ENCODE measurements at regions not wholly inside any gene's neighbourhood (a gene's known extent, or its start where the extent isn't known, plus 50 kb on each side); places are given as distances from the start of the nearest gene placed in this dataset.

DNA sequence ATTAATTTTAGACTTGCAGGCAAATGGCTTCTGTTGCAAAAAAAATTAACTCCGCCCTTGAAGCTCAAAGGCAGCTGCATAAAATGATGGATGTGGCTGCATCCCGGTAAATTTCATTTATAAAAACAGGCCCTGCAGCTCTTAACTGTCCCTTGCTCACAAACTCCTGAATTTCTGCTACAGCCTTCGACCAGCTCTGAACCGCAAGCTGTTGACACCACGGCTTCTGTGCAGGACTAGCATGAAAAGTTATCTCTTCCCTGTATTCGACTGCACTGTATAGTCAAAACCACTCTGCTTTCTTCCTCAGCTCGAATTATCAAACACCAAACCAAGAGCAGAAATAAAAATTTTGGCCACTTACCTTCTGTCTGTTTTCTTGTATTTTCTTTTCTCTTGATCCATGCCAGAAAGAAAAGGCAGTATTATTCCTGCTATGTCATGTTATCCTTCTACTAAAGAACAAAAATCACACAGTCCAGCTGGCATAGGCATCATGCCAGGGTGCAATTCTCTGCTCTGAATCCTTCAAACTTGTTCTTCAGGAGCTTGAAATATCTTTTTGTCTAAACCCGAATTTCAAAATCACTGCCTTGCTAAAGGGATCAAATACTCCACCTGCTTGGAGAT, 195.5 kb upstream of the NCAM2 start:
- no peak for DNase-seq
- H3K4me3 ChIP-seq (ENCODE audit: low read length), result no peak overlapping the region
- H4K20me1 ChIP-seq (ENCODE audit: insufficient read depth, low read length), result no peaks in the 10 kb centered on the region
- no peak overlapping the region for H3K27ac ChIP-seq (ENCODE audit: low read length)
- H3K9ac ChIP-seq (ENCODE audit: low read length), result no peak overlapping the region
- TF ChIP-seq EZH2 (optimal IDR thresholded peaks at IDR 0.05; ENCODE audit: low read depth, low read length) (no peak), EZH2phosphoT487 (IDR thresholded peaks at IDR 0.05; ENCODE audit: low read length) (no peak)
- TF ChIP-seq, protein P1, sequence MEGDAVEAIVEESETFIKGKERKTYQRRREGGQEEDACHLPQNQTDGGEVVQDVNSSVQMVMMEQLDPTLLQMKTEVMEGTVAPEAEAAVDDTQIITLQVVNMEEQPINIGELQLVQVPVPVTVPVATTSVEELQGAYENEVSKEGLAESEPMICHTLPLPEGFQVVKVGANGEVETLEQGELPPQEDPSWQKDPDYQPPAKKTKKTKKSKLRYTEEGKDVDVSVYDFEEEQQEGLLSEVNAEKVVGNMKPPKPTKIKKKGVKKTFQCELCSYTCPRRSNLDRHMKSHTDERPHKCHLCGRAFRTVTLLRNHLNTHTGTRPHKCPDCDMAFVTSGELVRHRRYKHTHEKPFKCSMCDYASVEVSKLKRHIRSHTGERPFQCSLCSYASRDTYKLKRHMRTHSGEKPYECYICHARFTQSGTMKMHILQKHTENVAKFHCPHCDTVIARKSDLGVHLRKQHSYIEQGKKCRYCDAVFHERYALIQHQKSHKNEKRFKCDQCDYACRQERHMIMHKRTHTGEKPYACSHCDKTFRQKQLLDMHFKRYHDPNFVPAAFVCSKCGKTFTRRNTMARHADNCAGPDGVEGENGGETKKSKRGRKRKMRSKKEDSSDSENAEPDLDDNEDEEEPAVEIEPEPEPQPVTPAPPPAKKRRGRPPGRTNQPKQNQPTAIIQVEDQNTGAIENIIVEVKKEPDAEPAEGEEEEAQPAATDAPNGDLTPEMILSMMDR (IDR thresholded peaks at IDR 0.05; ENCODE audit: low read length), result no peak
- no peaks in the 10 kb centered on the region for H3K27me3 ChIP-seq (replicated peaks; ENCODE audit: insufficient read depth, low read length)
- no peaks in the 10 kb centered on the region for H3K4me1 ChIP-seq (ENCODE audit: low read length)
- no peaks in the 10 kb centered on the region for H3K36me3 ChIP-seq (replicated peaks; ENCODE audit: insufficient read depth, low read length)
- no peaks in the 10 kb centered on the region for H3F3A ChIP-seq (ENCODE audit: insufficient read depth, low read length)
- no peaks in the 10 kb centered on the region for H3K79me2 ChIP-seq (ENCODE audit: low read length)
- H3K9me2 ChIP-seq (replicated peaks; ENCODE audit: insufficient read depth, low read length), result no peaks in the 10 kb centered on the region
- H2AFZ ChIP-seq (ENCODE audit: low read length), result no peak overlapping the region
- H3K4me2 ChIP-seq (ENCODE audit: low read depth, low read length), result no peak overlapping the region
- H3K9me3 ChIP-seq (replicated peaks; ENCODE audit: insufficient read depth, low read length), result no peaks in the 10 kb centered on the region

DNA sequence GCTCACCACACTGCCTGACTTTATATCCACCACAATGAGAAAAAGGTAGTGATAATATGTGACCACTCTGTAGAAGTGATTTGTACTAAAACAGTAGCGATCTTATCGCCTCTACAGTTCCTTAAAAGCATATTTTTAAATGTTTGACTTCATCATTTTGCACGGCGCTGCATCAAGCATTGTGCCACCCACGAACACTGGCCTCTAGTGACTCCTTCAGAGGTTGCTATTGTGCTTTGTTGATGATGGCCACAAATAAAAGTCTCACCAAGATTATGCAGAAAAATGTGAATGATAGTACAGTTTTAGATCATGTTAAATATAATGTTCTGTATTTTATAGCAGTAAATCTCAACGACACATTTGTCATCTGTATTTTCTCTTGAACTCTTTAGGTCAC, 186.5 kb upstream of the NCAM2 start:
- TF ChIP-seq EZH2phosphoT487 (IDR thresholded peaks at IDR 0.05; ENCODE audit: low read length) (no peak), EZH2 (optimal IDR thresholded peaks at IDR 0.05; ENCODE audit: low read depth, low read length) (no peak)
- TF ChIP-seq, protein P1 (IDR thresholded peaks at IDR 0.05; ENCODE audit: low read length), result no peak
- no peak for DNase-seq
- Histone ChIP-seq H4K20me1 (ENCODE audit: insufficient read depth, low read length) (no peaks in the 10 kb centered on the region), H3K79me2 (ENCODE audit: low read length) (no peaks in the 10 kb centered on the region), H3K4me1 (ENCODE audit: low read length) (no peaks in the 10 kb centered on the region), H3K36me3 (replicated peaks; ENCODE audit: insufficient read depth, low read length) (no peaks in the 10 kb centered on the region), H3K4me3 (ENCODE audit: low read length) (no peak overlapping the region), H3K9me2 (replicated peaks; ENCODE audit: insufficient read depth, low read length) (no peaks in the 10 kb centered on the region), H3F3A (ENCODE audit: insufficient read depth, low read length) (no peaks in the 10 kb centered on the region), H2AFZ (ENCODE audit: low read length) (no peak overlapping the region), H3K4me2 (ENCODE audit: low read depth, low read length) (no peak overlapping the region), H3K27ac (ENCODE audit: low read length) (no peak overlapping the region), H3K9ac (ENCODE audit: low read length) (no peak overlapping the region), H3K27me3 (replicated peaks; ENCODE audit: insufficient read depth, low read length) (no peaks in the 10 kb centered on the region), H3K9me3 (replicated peaks; ENCODE audit: insufficient read depth, low read length) (no peaks in the 10 kb centered on the region)

DNA sequence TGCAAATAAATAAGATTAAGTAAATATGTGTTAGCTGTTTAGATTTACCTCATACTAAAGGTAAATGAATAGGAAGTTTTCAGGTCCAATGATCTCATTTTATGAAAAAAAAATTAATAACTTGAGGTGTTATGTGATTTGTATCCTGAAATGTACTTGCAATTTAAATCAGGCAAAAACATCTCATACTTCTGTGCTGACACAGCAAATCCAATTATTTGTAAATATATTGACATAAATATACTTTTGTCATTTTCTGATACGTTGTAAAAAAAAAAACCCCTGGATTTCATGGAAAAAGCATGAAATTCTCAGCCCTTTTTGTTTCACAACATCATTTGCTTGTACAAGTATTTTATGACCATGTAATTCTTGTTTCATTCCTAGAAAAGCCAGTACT, 184.1 kb upstream of the NCAM2 start:
- Histone ChIP-seq H3K27me3 (replicated peaks; ENCODE audit: insufficient read depth, low read length) (no peaks in the 10 kb centered on the region), H3K36me3 (replicated peaks; ENCODE audit: insufficient read depth, low read length) (no peaks in the 10 kb centered on the region), H2AFZ (ENCODE audit: low read length) (no peak overlapping the region), H4K20me1 (ENCODE audit: insufficient read depth, low read length) (no peaks in the 10 kb centered on the region), H3K4me2 (ENCODE audit: low read depth, low read length) (no peak overlapping the region), H3K4me3 (ENCODE audit: low read length) (no peak overlapping the region), H3K27ac (ENCODE audit: low read length) (no peak overlapping the region), H3K9me3 (replicated peaks; ENCODE audit: insufficient read depth, low read length) (no peaks in the 10 kb centered on the region), H3K79me2 (ENCODE audit: low read length) (no peaks in the 10 kb centered on the region), H3K9ac (ENCODE audit: low read length) (no peak overlapping the region), H3K4me1 (ENCODE audit: low read length) (no peaks in the 10 kb centered on the region), H3F3A (ENCODE audit: insufficient read depth, low read length) (no peaks in the 10 kb centered on the region), H3K9me2 (replicated peaks; ENCODE audit: insufficient read depth, low read length) (no peaks in the 10 kb centered on the region)
- TF ChIP-seq EZH2phosphoT487 (IDR thresholded peaks at IDR 0.05; ENCODE audit: low read length) (no peak), EZH2 (optimal IDR thresholded peaks at IDR 0.05; ENCODE audit: low read depth, low read length) (no peak)
- TF ChIP-seq, protein P1 (IDR thresholded peaks at IDR 0.05; ENCODE audit: low read length), result no peak
- no peak for DNase-seq

Data from MM.1S (cell line).